Stomach (tissue), 4 donors: ENCODE measurements at regions not wholly inside any gene's neighbourhood (a gene's known extent, or its start where the extent isn't known, plus 50 kb on each side); places are given as distances from the start of the nearest gene placed in this dataset.

ENCODE experiments used
- CTCF ChIP-seq, 7 experiments: fragments of 450-650 bp in 4 of 7; fragments of 200-600 bp in 3 of 7; sonication (generic) in 3 of 7; IDR thresholded peaks; one replicate each; pipeline ENCODE4 v1.5.1; 2016 to 2019; ENCODE audit warnings: antibody characterized with exemption in 7 of 7, control low read depth in 2 of 7, mild to moderate bottlenecking in 1 of 7
- POLR2A ChIP-seq, 4 donors: fragments of 450-650 bp; IDR thresholded peaks; one replicate each; pipeline ENCODE4 v1.6.1; 2016; ENCODE audit warnings: antibody characterized with exemption in 4 of 4, control low read depth in 2 of 4, mild to moderate bottlenecking in 1 of 4, moderate library complexity in 1 of 4
- POLR2AphosphoS5 ChIP-seq, 3 donors: sonication (generic); formaldehyde crosslinking; IDR thresholded peaks; one replicate each; pipeline ENCODE4 v1.6.1; 2016; ENCODE audit warnings: antibody characterized with exemption in 3 of 3

- TF ChIP-seq CTCF (IDR thresholded peaks at IDR 0.05): no peak
- no peak for TF ChIP-seq POLR2A (IDR thresholded peaks at IDR 0.05)
- TF ChIP-seq POLR2AphosphoS5 (IDR thresholded peaks at IDR 0.05): no peak
Observed at GRCh38 chr15:95105229-95105628, 873.9 kb downstream of the MCTP2 start.
